ENCODE measurements at regions not wholly inside any gene's neighbourhood (a gene's known extent, or its start where the extent isn't known, plus 50 kb on each side); places are given as distances from the start of the nearest gene placed in this dataset.

- no peak overlapping the region for H3K27ac Mint-ChIP-seq
- Histone ChIP-seq H3K4me3 (ENCODE audit: low read length) (no peak overlapping the region), H3K9ac (ENCODE audit: extremely low read depth, low read length, poor library complexity, severe bottlenecking) (no peak overlapping the region), H3K4me1 (ENCODE audit: control insufficient read depth, insufficient read depth, low read length) (no peaks in the 10 kb centered on the region), H3K27ac (ENCODE audit: low read depth, low read length) (no peak overlapping the region), H3K27me3 (ENCODE audit: control insufficient read depth, insufficient read depth, low read length, poor library complexity, severe bottlenecking) (no peaks in the 10 kb centered on the region), H3K9me3 (ENCODE audit: control insufficient read depth, low read length) (no peaks in the 10 kb centered on the region), H3K36me3 (ENCODE audit: control insufficient read depth, insufficient read depth, low read length) (no peaks in the 10 kb centered on the region)
- no peaks in the 10 kb centered on the region for H3K27me3 Mint-ChIP-seq (ENCODE audit: insufficient read depth)
- WGBS, 2 experiments (ENCODE audit: insufficient coverage in 1 of 2, insufficient read length in 1 of 2): 86 to 100% methylated on average over 1 to 12 of the region's 12 CpGs
- TF ChIP-seq, protein P1, sequence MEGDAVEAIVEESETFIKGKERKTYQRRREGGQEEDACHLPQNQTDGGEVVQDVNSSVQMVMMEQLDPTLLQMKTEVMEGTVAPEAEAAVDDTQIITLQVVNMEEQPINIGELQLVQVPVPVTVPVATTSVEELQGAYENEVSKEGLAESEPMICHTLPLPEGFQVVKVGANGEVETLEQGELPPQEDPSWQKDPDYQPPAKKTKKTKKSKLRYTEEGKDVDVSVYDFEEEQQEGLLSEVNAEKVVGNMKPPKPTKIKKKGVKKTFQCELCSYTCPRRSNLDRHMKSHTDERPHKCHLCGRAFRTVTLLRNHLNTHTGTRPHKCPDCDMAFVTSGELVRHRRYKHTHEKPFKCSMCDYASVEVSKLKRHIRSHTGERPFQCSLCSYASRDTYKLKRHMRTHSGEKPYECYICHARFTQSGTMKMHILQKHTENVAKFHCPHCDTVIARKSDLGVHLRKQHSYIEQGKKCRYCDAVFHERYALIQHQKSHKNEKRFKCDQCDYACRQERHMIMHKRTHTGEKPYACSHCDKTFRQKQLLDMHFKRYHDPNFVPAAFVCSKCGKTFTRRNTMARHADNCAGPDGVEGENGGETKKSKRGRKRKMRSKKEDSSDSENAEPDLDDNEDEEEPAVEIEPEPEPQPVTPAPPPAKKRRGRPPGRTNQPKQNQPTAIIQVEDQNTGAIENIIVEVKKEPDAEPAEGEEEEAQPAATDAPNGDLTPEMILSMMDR (conservative IDR thresholded peaks at IDR 0.05): no peak
- no peaks in the 10 kb centered on the region for H3K36me3 Mint-ChIP-seq (ENCODE audit: low read depth)
- H3K9me3 Mint-ChIP-seq: peaks cover 3% of the 10 kb centered on the region
- H3K4me1 Mint-ChIP-seq: no peaks in the 10 kb centered on the region
- DNase-seq: no peak
- no peak overlapping the region for H3K4me3 Mint-ChIP-seq
Observed at GRCh38 chr1:194355488-194356106, 1169.2 kb upstream of the B3GALT2 start.

DNA sequence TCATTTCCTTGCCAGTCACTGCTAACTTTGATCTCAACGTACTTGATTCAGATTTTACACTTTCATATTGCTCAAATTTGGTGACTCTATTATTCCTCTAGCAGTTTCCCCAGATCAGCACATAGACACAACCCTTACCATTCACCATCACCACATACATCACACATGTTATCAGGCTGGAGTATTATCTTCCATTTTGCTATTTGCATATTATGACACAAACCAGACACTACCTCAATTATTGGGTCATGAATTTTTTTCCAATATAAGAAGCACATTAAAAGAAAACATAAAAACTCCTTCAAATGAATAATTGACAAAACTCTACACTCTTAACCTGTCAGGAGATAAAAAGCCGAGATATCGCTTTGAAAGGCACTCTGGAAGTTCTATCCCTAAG is 1166.7 kb upstream of the B3GALT2 start:
- H3K36me3 ChIP-seq (ENCODE audit: control insufficient read depth, insufficient read depth, low read length): no peaks in the 10 kb centered on the region
- peaks cover 3% of the 10 kb centered on the region for H3K9me3 Mint-ChIP-seq
- DNase-seq: no peak
- H3K27ac Mint-ChIP-seq: no peak overlapping the region
- H3K36me3 Mint-ChIP-seq (ENCODE audit: low read depth): no peaks in the 10 kb centered on the region
- WGBS, 2 experiments (ENCODE audit: insufficient coverage in 1 of 2, insufficient read length in 1 of 2): 82 to 91% methylated on average over 1 to 3 of the region's 3 CpGs
- H3K4me1 ChIP-seq (ENCODE audit: control insufficient read depth, insufficient read depth, low read length): no peaks in the 10 kb centered on the region
- H3K27me3 ChIP-seq (ENCODE audit: control insufficient read depth, insufficient read depth, low read length, poor library complexity, severe bottlenecking): no peaks in the 10 kb centered on the region
- H3K27ac ChIP-seq (ENCODE audit: low read depth, low read length): no peak overlapping the region
- no peak overlapping the region for H3K4me3 Mint-ChIP-seq
- no peak overlapping the region for H3K4me3 ChIP-seq (ENCODE audit: low read length)
- TF ChIP-seq, protein P1 (conservative IDR thresholded peaks at IDR 0.05): no peak
- H3K9ac ChIP-seq (ENCODE audit: extremely low read depth, low read length, poor library complexity, severe bottlenecking): no peak overlapping the region
- no peaks in the 10 kb centered on the region for H3K27me3 Mint-ChIP-seq (ENCODE audit: insufficient read depth)
- no peaks in the 10 kb centered on the region for H3K9me3 ChIP-seq (ENCODE audit: control insufficient read depth, low read length)
- H3K4me1 Mint-ChIP-seq: no peaks in the 10 kb centered on the region

DNA sequence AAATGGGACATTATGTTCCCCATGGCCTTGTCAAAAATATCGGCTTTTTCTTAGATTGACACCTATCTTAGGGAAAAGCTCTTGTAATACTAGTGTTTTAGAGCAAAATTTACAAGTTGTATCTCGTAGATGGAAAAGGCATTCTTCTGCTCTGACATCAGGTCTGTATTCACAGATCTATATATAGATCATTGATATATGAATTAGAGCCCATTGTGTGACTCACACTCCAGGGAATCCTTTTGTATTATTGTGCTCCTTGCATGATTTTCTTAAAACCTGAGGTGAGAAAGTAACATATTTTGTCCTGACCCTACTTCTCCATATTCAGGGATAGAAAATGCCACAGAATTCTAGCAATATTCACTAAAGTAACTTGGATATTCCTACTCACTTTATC is 1160.8 kb upstream of the B3GALT2 start:
- no peaks in the 10 kb centered on the region for H3K27me3 Mint-ChIP-seq (ENCODE audit: insufficient read depth)
- H3K4me3 Mint-ChIP-seq: no peak overlapping the region
- DNase-seq: no peak
- H3K4me1 ChIP-seq (ENCODE audit: control insufficient read depth, insufficient read depth, low read length): no peaks in the 10 kb centered on the region
- H3K36me3 Mint-ChIP-seq (ENCODE audit: low read depth): no peaks in the 10 kb centered on the region
- TF ChIP-seq, protein P1 (conservative IDR thresholded peaks at IDR 0.05): no peak
- H3K9me3 ChIP-seq (ENCODE audit: control insufficient read depth, low read length): no peaks in the 10 kb centered on the region
- no peaks in the 10 kb centered on the region for H3K36me3 ChIP-seq (ENCODE audit: control insufficient read depth, insufficient read depth, low read length)
- H3K4me3 ChIP-seq (ENCODE audit: low read length): no peak overlapping the region
- WGBS, 2 experiments (ENCODE audit: insufficient coverage in 1 of 2, insufficient read length in 1 of 2): 95% methylated on average over 2 of the region's 2 CpGs; no CpG with 5 or more reads in 1 of the 2 experiments
- no peak overlapping the region for H3K27ac Mint-ChIP-seq
- H3K4me1 Mint-ChIP-seq: no peaks in the 10 kb centered on the region
- no peaks in the 10 kb centered on the region for H3K9me3 Mint-ChIP-seq
- no peak overlapping the region for H3K9ac ChIP-seq (ENCODE audit: extremely low read depth, low read length, poor library complexity, severe bottlenecking)
- no peak overlapping the region for H3K27ac ChIP-seq (ENCODE audit: low read depth, low read length)
- no peaks in the 10 kb centered on the region for H3K27me3 ChIP-seq (ENCODE audit: control insufficient read depth, insufficient read depth, low read length, poor library complexity, severe bottlenecking)
